OCI-LY7 (cell line): ENCODE measurements at regions not wholly inside any gene's neighbourhood (a gene's known extent, or its start where the extent isn't known, plus 50 kb on each side); places are given as distances from the start of the nearest gene placed in this dataset.

Experiments used
- BruUV-seq: library from RNA; stranded (reverse); fragments of 400-500 nt; replicated peaks from 2 replicates; lab custom pipeline; 2021; lab: Mats Ljungman, UMichigan
- CTCF ChIA-PET: fragments of 300-600 bp; sonication (Branson Sonifier 250); formaldehyde crosslinking; loops from one replicate; lab custom pipeline; 2022; ENCODE audit warnings: antibody characterized with exemption; ENCODE audit not compliant: unreplicated experiment; lab: Charles Lee
- POLR2A ChIA-PET: fragments of 300-600 bp; sonication (Branson Sonifier 250); formaldehyde crosslinking; loops from one replicate; lab custom pipeline; 2022; ENCODE audit warnings: antibody characterized with exemption; lab: Charles Lee
- DNase-seq: peaks from one replicate; pipeline ENCODE4 v3.0.0-alpha.2; 2015; ENCODE audit warnings: low spot score
- H2AFZ ChIP-seq: fragments of 200-600 bp; sonication (generic), shearing (Covaris generic); 2 replicates; pipeline ENCODE4 v1.6.1; 2014; ENCODE audit warnings: mild to moderate bottlenecking, antibody characterized with exemption, low read length, moderate library complexity
- H3K27ac ChIP-seq: fragments of 200-600 bp; sonication (generic); 2 replicates; pipeline ENCODE4 v1.5.1; 2014; ENCODE audit warnings: mixed run types, low read depth, mild to moderate bottlenecking, moderate library complexity, low read length, inconsistent platforms; ENCODE audit not compliant: poor library complexity, severe bottlenecking
- H3K36me3 ChIP-seq: fragments of 200-600 bp; sonication (generic); 2 replicates; pipeline ENCODE4 v1.6.1; 2014; ENCODE audit warnings: mild to moderate bottlenecking, antibody characterized with exemption, low read length, moderate library complexity, mixed read lengths; ENCODE audit not compliant: insufficient read depth
- H3K4me1 ChIP-seq: fragments of 200-600 bp; sonication (generic); 2 replicates; pipeline ENCODE4 v1.5.1; 2014; ENCODE audit warnings: mild to moderate bottlenecking, low read length; ENCODE audit not compliant: insufficient read depth, poor library complexity, severe bottlenecking
- H3K4me2 ChIP-seq: fragments of 200-600 bp; sonication (generic); 2 replicates; pipeline ENCODE4 v1.6.1; 2014; ENCODE audit warnings: mild to moderate bottlenecking, low read length
- H3K4me3 ChIP-seq: fragments of 200-600 bp; sonication (generic); 2 replicates; pipeline ENCODE4 v1.5.1; 2014; ENCODE audit warnings: mild to moderate bottlenecking, low read depth, low read length; ENCODE audit not compliant: poor library complexity, severe bottlenecking
- H3K79me2 ChIP-seq: fragments of 200-600 bp; sonication (generic); 2 replicates; pipeline ENCODE4 v1.6.1; 2016; ENCODE audit warnings: low read depth, mild to moderate bottlenecking, low read length, moderate library complexity, mixed read lengths; ENCODE audit not compliant: insufficient read depth
- H3K9me2 ChIP-seq: fragments of 200-600 bp; sonication (generic); 2 replicates; pipeline ENCODE4 v1.6.1; 2016; ENCODE audit warnings: mild to moderate bottlenecking, low read length, mixed read lengths; ENCODE audit not compliant: insufficient read depth
- H3K9me3 ChIP-seq: fragments of 200-600 bp; sonication (generic); 2 replicates; pipeline ENCODE4 v1.6.1; 2014; ENCODE audit warnings: mild to moderate bottlenecking, mixed run types, low read length, mixed read lengths
- H4K20me1 ChIP-seq: fragments of 200-600 bp; sonication (generic); 2 replicates; pipeline ENCODE4 v1.6.1; 2014; ENCODE audit warnings: mild to moderate bottlenecking, antibody characterized with exemption, low read length, moderate library complexity, mixed read lengths; ENCODE audit not compliant: insufficient read depth
- CTCF ChIP-seq: fragments of 200-600 bp; sonication (generic); conservative IDR thresholded peaks from 2 replicates; pipeline ENCODE4 v1.5.1; 2014; ENCODE audit warnings: mild to moderate bottlenecking, antibody characterized with exemption, low read length, moderate library complexity, mixed read lengths
- EZH2phosphoT487 ChIP-seq: fragments of 200-600 bp; sonication (generic); IDR thresholded peaks from 2 replicates; pipeline ENCODE4 v1.6.1; 2018; ENCODE audit warnings: low read depth, borderline replicate concordance, mild to moderate bottlenecking, mixed run types, antibody characterized with exemption, low read length, moderate library complexity, mixed read lengths
- intact Hi-C: fragments of 100-400 bp; cut with micrococcal nuclease; formaldehyde crosslinking; loops from one replicate; pipeline ENCODE4 v1.10.0; 2022; ENCODE audit not compliant: unreplicated experiment

GRCh38 chr6:88529726-88530125 is 363.6 kb upstream of the CNR1 start:
- CTCF ChIA-PET, result no interaction called here

GRCh38 chr6:88520445-88520844 is 354.3 kb upstream of the CNR1 start:
- Histone ChIP-seq H3K4me2 (no peak overlapping the region), H3K36me3 (no peaks in the 10 kb centered on the region), H3K9me2 (no peaks in the 10 kb centered on the region), H3K4me1 (no peaks in the 10 kb centered on the region), H3K79me2 (no peaks in the 10 kb centered on the region), H2AFZ (no peak overlapping the region), H3K9me3 (no peaks in the 10 kb centered on the region), H4K20me1 (no peaks in the 10 kb centered on the region), H3K4me3 (no peak overlapping the region), H3K27ac (no peak overlapping the region)
- BruUV-seq, result no TSS peak
- ChIA-PET POLR2A (no interaction called here), CTCF (no interaction called here)
- no peak for TF ChIP-seq EZH2phosphoT487
- TF ChIP-seq CTCF, result no peak
- no peak for DNase-seq
- intact Hi-C loops, result no loop called here

More at GRCh38 chr6:88529726-88530125, 363.6 kb upstream of the CNR1 start:
- Histone ChIP-seq H3K4me2 (no peak overlapping the region), H3K79me2 (no peaks in the 10 kb centered on the region), H3K4me1 (no peaks in the 10 kb centered on the region), H3K4me3 (no peak overlapping the region), H3K36me3 (no peaks in the 10 kb centered on the region), H3K9me3 (no peaks in the 10 kb centered on the region), H3K27ac (no peak overlapping the region), H4K20me1 (no peaks in the 10 kb centered on the region), H2AFZ (no peak overlapping the region), H3K9me2 (no peaks in the 10 kb centered on the region)
- intact Hi-C loops, result no loop called here
- no peak for DNase-seq
- POLR2A ChIA-PET, result interaction anchor here (0.5 kb wide), 1 partner anchor 148 kb away, joined by 4 read pairs; no protein-coding TSS in a partner anchor
- TF ChIP-seq EZH2phosphoT487 (no peak), CTCF (no peak)
- no TSS peak for BruUV-seq

DNA sequence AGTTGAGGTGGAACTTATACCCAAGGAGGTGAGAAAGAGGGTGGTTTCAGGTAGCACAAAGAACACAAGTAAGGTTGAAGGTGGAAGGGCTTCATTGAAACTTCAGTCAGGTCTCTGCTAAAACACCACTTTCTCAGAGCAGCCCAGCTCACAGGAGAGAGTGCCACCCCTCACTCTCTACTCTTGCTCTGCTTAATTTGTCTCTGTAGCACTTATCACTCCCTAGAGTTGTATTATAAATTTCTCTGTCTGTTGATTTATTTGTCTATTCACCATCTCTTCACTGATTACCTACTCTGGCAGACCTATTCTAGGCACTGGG is 353.8 kb upstream of the CNR1 start:
- ChIA-PET POLR2A (no interaction called here), CTCF (no interaction called here)
- no peaks in the 10 kb centered on the region for H3K36me3 ChIP-seq
- no peaks in the 10 kb centered on the region for H4K20me1 ChIP-seq
- DNase-seq, result no peak
- intact Hi-C loops, result no loop called here
- no peaks in the 10 kb centered on the region for H3K79me2 ChIP-seq
- no peaks in the 10 kb centered on the region for H3K4me1 ChIP-seq
- H3K27ac ChIP-seq, result no peak overlapping the region
- H3K4me2 ChIP-seq, result no peak overlapping the region
- BruUV-seq, result no TSS peak
- H2AFZ ChIP-seq, result no peak overlapping the region
- H3K9me2 ChIP-seq, result no peaks in the 10 kb centered on the region
- no peaks in the 10 kb centered on the region for H3K9me3 ChIP-seq
- TF ChIP-seq CTCF, result no peak
- no peak for TF ChIP-seq EZH2phosphoT487
- no peak overlapping the region for H3K4me3 ChIP-seq
